Body of pancreas (tissue), 4 donors: ENCODE measurements at regions not wholly inside any gene's neighbourhood (a gene's known extent, or its start where the extent isn't known, plus 50 kb on each side); places are given as distances from the start of the nearest gene placed in this dataset.
"Not testable (repeated sequence)": the region's sequence is repeated elsewhere in the genome, so short reads cannot be mapped to it uniquely, and the experiment has no call there.

Experiments
- ATAC-seq: fragments of 150-250 bp; one replicate; pipeline ENCODE4 v1.9.1; 2016
- DNase-seq, 4 donors: peaks; one replicate each; pipeline ENCODE4 v3.0.0-alpha.2; 2019
- H3K27ac ChIP-seq, 4 donors: fragments of 200-600 bp; sonication (generic); 1 replicate in 3 of 4; 2 replicates in 1 of 4; pipeline versions ENCODE4 v1.5.1 to v1.6.1; 2016 to 2019; ENCODE audit warnings: mild to moderate bottlenecking in 1 of 4, mixed read lengths in 1 of 4, moderate library complexity in 1 of 4
- H3K27me3 ChIP-seq, 2 donors: fragments of 200-600 bp; sonication (generic); one replicate each; pipeline ENCODE4 v1.6.0; 2016; ENCODE audit warnings: mild to moderate bottlenecking in 1 of 2
- H3K36me3 ChIP-seq, 2 donors: fragments of 200-600 bp; sonication (generic); replicated peaks in 1 of 2; 2 replicates each; pipeline ENCODE4 v1.5.1; 2016; ENCODE audit warnings: low read depth in 2 of 2; ENCODE audit not compliant: insufficient read depth in 1 of 2
- H3K4me1 ChIP-seq: fragments of 200-600 bp; sonication (generic); one replicate; pipeline ENCODE4 v1.6.0; 2016
- H3K4me3 ChIP-seq, 2 donors: fragments of 200-600 bp; sonication (generic); 1 replicate in 1 of 2; 2 replicates in 1 of 2; pipeline ENCODE4 v1.5.1; 2016 to 2019
- H3K9me3 ChIP-seq, 3 donors: fragments of 200-600 bp; sonication (generic); 1 replicate in 2 of 3; 2 replicates in 1 of 3; pipeline ENCODE4 v1.5.1; 2016
- CTCF ChIP-seq, 7 experiments: fragments of 450-650 bp in 4 of 7; fragments of 200-600 bp in 3 of 7; sonication (generic) in 3 of 7; IDR thresholded peaks; one replicate each; pipeline ENCODE4 v1.5.1; 2016 to 2019; ENCODE audit warnings: antibody characterized with exemption in 7 of 7
- POLR2A ChIP-seq, 3 donors: fragments of 450-650 bp; IDR thresholded peaks; one replicate each; pipeline ENCODE4 v1.6.1; 2016; ENCODE audit warnings: antibody characterized with exemption in 3 of 3, mild to moderate bottlenecking in 2 of 3
- WGBS, 2 donors: methylation state at CpG; one replicate each; pipeline ENCODE4 v1.1.5; 2017; 5-methylcytosine and 5-hydroxymethylcytosine counted together
- intact Hi-C: fragments of 100-400 bp; cut with DNase I; formaldehyde crosslinking; loops from one replicate; pipeline ENCODE4 v1.15.1; 2023

- DNase-seq, H3K36me3 ChIP-seq, H3K27ac ChIP-seq, ATAC-seq, intact Hi-C loops, H3K4me1 ChIP-seq, H3K9me3 ChIP-seq, H3K27me3 ChIP-seq, H3K4me3 ChIP-seq: not testable (repeated sequence)
- 27 to 81% methylated on average over 1 to 5 of the region's 5 CpGs for WGBS, 2 donors
Observed at GRCh38 chr21:13843081-13843480, 233.5 kb downstream of the POTED start.

- H3K4me1 ChIP-seq, H3K27me3 ChIP-seq, H3K27ac ChIP-seq, ATAC-seq, DNase-seq, H3K4me3 ChIP-seq, H3K36me3 ChIP-seq, H3K9me3 ChIP-seq, intact Hi-C loops: not testable (repeated sequence)
- 80 to 88% methylated on average over 18 to 19 of the region's 19 CpGs for WGBS, 2 donors
Observed at GRCh38 chr21:13827666-13828065, 218.1 kb downstream of the POTED start.

DNA sequence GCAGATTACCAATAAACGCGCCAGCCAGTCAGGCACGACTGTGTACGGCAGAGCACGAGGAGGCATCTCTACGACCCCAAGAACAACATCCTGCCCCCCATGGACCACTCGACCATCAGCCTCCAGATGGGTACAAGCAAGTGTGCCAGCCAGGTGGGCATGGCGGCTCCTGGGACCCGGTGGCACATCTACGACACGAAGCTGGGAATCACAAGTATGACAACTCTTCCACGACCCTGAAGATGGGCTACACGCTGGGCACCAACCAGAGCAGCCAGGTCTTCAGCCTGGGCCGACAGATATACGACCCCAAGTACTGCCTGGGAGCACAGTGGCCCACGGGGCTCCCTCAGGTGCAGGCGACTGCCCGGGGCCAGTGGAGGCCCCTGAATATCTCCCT lies 217.6 kb downstream of the POTED start:
- intact Hi-C loops: no loop called here
- Histone ChIP-seq H3K4me1 (no peaks in the 10 kb centered on the region), H3K4me3 (no peak overlapping the region), H3K27ac (no peak overlapping the region), H3K27me3 (no peaks in the 10 kb centered on the region), H3K36me3 (no peaks in the 10 kb centered on the region), H3K9me3 (no peaks in the 10 kb centered on the region)
- 74 to 83% methylated on average over 14 to 18 of the region's 18 CpGs for WGBS, 2 donors
- ATAC-seq (no peak), DNase-seq (no peak)
- TF ChIP-seq POLR2A (IDR thresholded peaks at IDR 0.05): no peak
- no peak for TF ChIP-seq CTCF (IDR thresholded peaks at IDR 0.05)

DNA sequence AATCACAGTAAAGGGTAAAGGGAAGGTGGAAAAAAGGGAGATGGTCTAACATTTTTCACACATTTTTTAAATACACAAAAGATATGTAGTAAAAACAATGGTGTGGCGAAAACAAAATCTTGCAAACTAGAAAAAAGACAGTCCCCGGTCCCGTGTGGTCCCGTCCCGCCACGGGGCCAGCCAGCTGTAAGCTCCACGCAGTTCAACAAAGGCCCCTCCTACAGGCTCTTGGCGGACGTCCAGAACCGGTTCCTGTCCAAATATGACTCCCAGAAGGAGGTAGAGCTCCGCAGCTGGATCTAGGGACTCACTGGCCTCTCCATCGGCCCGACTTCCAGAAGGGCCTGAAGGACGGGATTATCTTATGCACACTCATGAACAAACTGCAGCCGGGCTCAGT lies 216.9 kb downstream of the POTED start:
- WGBS, 2 donors: 69 to 73% methylated on average over 15 of the region's 15 CpGs
- H3K27ac ChIP-seq, ATAC-seq, H3K4me1 ChIP-seq, intact Hi-C loops, H3K36me3 ChIP-seq, H3K4me3 ChIP-seq, H3K9me3 ChIP-seq, H3K27me3 ChIP-seq, DNase-seq: not testable (repeated sequence)

DNA sequence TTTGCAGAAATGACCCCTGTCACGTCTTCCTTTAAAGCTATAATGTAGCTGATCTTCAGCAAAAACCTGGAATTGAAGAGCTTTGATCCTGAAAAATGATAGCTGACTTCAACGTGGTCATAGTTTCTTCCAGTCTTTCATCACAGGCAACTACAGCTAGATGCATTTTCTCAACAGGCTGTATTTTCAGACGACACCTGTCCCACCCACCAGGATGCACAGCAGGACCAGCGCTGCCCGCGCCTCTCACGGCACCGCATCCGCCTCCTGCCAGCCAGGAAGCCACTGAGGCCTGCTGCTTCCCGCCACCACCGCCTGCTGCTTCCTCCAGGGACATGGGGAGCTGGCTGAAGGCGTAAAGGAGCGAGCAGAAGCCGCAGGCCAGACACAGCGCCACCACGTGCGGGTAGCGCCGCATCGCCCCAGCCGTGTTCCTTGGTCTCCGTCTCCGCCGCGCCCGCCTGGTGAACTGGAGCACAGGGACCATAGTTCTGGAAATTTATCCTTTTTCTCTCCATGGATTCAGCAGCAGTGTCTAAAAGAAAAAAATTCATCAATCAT lies 215.7 kb downstream of the POTED start:
- H3K36me3 ChIP-seq, DNase-seq, H3K9me3 ChIP-seq, ATAC-seq, intact Hi-C loops, H3K27me3 ChIP-seq, H3K4me1 ChIP-seq, H3K27ac ChIP-seq, H3K4me3 ChIP-seq: not testable (repeated sequence)
- WGBS, 2 donors: 29 to 43% methylated on average over 7 to 8 of the region's 26 CpGs

DNA sequence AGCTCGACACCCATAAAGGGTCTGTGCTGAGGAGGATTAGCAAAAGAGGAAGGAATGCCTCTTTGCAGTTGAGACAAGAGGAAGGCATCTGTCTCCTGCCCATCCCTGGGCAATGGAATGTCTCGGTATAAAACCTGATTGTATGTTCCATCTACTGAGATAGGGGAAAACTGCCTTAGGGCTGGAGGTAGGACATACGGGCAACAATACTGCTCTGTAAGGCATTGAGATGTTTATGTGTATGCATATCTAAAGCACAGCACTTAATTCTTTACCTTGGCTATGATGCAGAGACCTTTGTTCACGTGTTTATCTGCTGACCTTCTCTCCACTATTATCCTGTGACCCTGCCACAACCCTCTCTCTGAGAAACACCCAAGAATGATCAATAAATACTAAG lies 210.7 kb downstream of the POTED start:
- 30 to 31% methylated on average over 4 of the region's 4 CpGs for WGBS, 2 donors
- H3K36me3 ChIP-seq, H3K4me1 ChIP-seq, ATAC-seq, H3K27me3 ChIP-seq, H3K27ac ChIP-seq, intact Hi-C loops, H3K9me3 ChIP-seq, H3K4me3 ChIP-seq, DNase-seq: not testable (repeated sequence)

- H3K27me3 ChIP-seq, H3K9me3 ChIP-seq, H3K4me1 ChIP-seq, H3K27ac ChIP-seq, H3K4me3 ChIP-seq, intact Hi-C loops, H3K36me3 ChIP-seq, ATAC-seq, DNase-seq: not testable (repeated sequence)
- 30 to 49% methylated on average over 2 of the region's 2 CpGs for WGBS, 2 donors
Observed at GRCh38 chr21:13812191-13812590, 202.6 kb downstream of the POTED start.

DNA sequence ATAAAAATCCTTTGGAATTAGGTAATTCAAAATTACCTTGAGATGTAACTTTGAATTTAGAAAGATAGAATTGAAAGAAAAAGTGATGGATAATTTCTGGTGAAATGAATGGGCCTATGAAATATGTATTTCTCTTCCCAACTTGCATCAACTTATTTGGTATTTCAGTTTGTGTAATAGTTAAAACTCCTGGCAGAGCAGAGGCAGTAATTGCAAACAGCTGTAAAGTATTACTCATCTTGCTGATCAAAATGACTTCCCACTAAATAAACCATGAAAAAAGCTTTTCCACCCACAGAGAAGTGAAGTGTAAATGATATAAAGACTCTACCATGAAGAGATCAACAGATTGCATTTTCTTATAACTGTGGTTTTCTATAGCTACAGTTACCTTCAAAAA lies 201.0 kb downstream of the POTED start:
- H3K36me3 ChIP-seq, H3K4me3 ChIP-seq, H3K27ac ChIP-seq, DNase-seq, H3K9me3 ChIP-seq, intact Hi-C loops, ATAC-seq, H3K27me3 ChIP-seq, H3K4me1 ChIP-seq: not testable (repeated sequence)

DNA sequence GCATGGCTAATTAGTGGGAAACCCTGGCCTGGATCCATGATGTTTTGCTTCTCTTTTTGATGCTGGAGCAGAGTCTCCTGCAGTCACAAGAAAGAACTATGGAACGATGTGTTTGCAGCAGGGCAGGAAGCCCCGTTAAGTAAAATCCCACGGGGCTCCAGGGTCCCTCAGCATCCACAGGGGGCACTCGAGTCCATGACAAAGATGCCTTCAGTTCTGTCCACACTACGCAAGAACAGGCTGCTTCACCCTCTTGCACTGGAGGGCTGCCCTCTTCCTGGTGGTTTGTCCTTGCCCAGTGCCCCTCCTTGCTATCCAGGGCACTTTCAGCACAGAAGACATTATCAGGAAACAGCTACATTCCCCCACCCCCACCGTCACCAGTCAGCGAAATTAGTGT lies 196.9 kb downstream of the POTED start:
- WGBS, 2 donors: 32% methylated on average over 6 of the region's 7 CpGs; no CpG with 5 or more reads in 1 of the 2 donors
- H3K4me3 ChIP-seq, intact Hi-C loops: not testable (repeated sequence)

GRCh38 chr21:13802757-13803156 lies 193.2 kb downstream of the POTED start:
- WGBS, 2 donors: 72 to 74% methylated on average over 7 of the region's 7 CpGs
- ATAC-seq, DNase-seq, H3K27me3 ChIP-seq, H3K36me3 ChIP-seq, H3K4me3 ChIP-seq, intact Hi-C loops, H3K9me3 ChIP-seq, H3K27ac ChIP-seq, H3K4me1 ChIP-seq: not testable (repeated sequence)

More for the DNA sequence above, 196.9 kb downstream of the POTED start:
- DNase-seq, H3K27ac ChIP-seq, ATAC-seq, H3K9me3 ChIP-seq, H3K36me3 ChIP-seq, H3K27me3 ChIP-seq, H3K4me1 ChIP-seq: not testable (repeated sequence)
